ENCODE measurements at regions not wholly inside any gene's neighbourhood (a gene's known extent, or its start where the extent isn't known, plus 50 kb on each side); places are given as distances from the start of the nearest gene placed in this dataset.

- no peak for TF ChIP-seq EZH2 (IDR thresholded peaks at IDR 0.05)
- TF ChIP-seq POLR2AphosphoS5 (IDR thresholded peaks at IDR 0.05; ENCODE audit: borderline replicate concordance, low read depth, low read length): no peak
- no peak for TF ChIP-seq FOXP2 (optimal IDR thresholded peaks at IDR 0.05; ENCODE audit: control extremely low read depth, extremely low read length, insufficient read depth)
Observed at GRCh38 chr13:103437651-103438050, 371.4 kb upstream of the SLC10A2 start.

All from SK-N-MC (cell line).